ENCODE measurements at regions not wholly inside any gene's neighbourhood (a gene's known extent, or its start where the extent isn't known, plus 50 kb on each side); places are given as distances from the start of the nearest gene placed in this dataset.
A peak's percentile ranks its signal among the peaks of the same experiment; 100 is the strongest.

GRCh38 chr1:106960412-106960811 lies 96.1 kb upstream of the PRMT6 start:
- Histone ChIP-seq H3K27ac (ENCODE audit: low read length) (no peak overlapping the region), H2AFZ (ENCODE audit: low read length) (no peak overlapping the region), H3K9me3 (ENCODE audit: low read length) (no peaks in the 10 kb centered on the region), H3K4me2 (ENCODE audit: low read depth, low read length, poor library complexity, severe bottlenecking) (no peak overlapping the region), H3K9me2 (replicated peaks; ENCODE audit: insufficient read depth, low read length) (no peaks in the 10 kb centered on the region), H4K20me1 (ENCODE audit: insufficient read depth, low read depth, low read length) (no peaks in the 10 kb centered on the region), H3K4me1 (ENCODE audit: low read length) (no peaks in the 10 kb centered on the region), H3K36me3 (ENCODE audit: insufficient read depth, low read length) (no peaks in the 10 kb centered on the region), H3K79me2 (ENCODE audit: low read length) (no peaks in the 10 kb centered on the region), H3K9ac (ENCODE audit: low read length) (no peak overlapping the region), H3K27me3 (ENCODE audit: low read length) (no peaks in the 10 kb centered on the region), H3K4me3 (ENCODE audit: low read length) (no peak overlapping the region)
- DNase-seq = no peak

DNA sequence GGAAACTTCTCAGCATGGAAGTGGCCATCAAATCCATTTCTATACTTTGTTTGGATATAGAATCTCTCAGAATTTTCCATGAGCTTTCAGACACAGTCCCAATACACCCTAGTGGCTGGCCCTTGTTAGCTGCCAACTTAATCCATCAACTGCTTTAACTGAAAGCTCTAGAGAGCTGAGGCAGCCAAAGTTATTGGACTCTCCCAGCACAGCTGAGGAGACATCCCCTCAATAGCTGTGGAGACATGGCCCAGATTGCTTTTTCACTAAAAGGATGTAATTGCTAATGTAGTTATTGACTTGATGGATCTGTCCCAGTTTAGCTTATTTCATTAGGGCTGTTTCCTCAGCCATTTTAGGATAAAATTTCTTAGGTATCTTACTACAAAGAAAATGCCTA lies 94.8 kb upstream of the PRMT6 start:
- no peaks in the 10 kb centered on the region for H4K20me1 ChIP-seq (ENCODE audit: insufficient read depth, low read depth, low read length)
- H3K4me2 ChIP-seq (ENCODE audit: low read depth, low read length, poor library complexity, severe bottlenecking) = no peak overlapping the region
- H3K4me1 ChIP-seq (ENCODE audit: low read length) = no peaks in the 10 kb centered on the region
- no peak overlapping the region for H3K4me3 ChIP-seq (ENCODE audit: low read length)
- H3K27ac ChIP-seq (ENCODE audit: low read length) = no peak overlapping the region
- H3K9me2 ChIP-seq (replicated peaks; ENCODE audit: insufficient read depth, low read length) = no peaks in the 10 kb centered on the region
- H3K36me3 ChIP-seq (ENCODE audit: insufficient read depth, low read length) = no peaks in the 10 kb centered on the region
- DNase-seq = no peak
- no peaks in the 10 kb centered on the region for H3K27me3 ChIP-seq (ENCODE audit: low read length)
- H3K9me3 ChIP-seq (ENCODE audit: low read length) = no peaks in the 10 kb centered on the region
- H2AFZ ChIP-seq (ENCODE audit: low read length) = no peak overlapping the region
- no peaks in the 10 kb centered on the region for H3K79me2 ChIP-seq (ENCODE audit: low read length)
- no peak overlapping the region for H3K9ac ChIP-seq (ENCODE audit: low read length)

GRCh38 chr1:106962591-106962990 lies 93.9 kb upstream of the PRMT6 start:
- no peak overlapping the region for H3K4me2 ChIP-seq (ENCODE audit: low read depth, low read length, poor library complexity, severe bottlenecking)
- no peaks in the 10 kb centered on the region for H3K9me3 ChIP-seq (ENCODE audit: low read length)
- H3K4me1 ChIP-seq (ENCODE audit: low read length) = no peaks in the 10 kb centered on the region
- no peaks in the 10 kb centered on the region for H3K9me2 ChIP-seq (replicated peaks; ENCODE audit: insufficient read depth, low read length)
- no peak overlapping the region for H3K9ac ChIP-seq (ENCODE audit: low read length)
- no peaks in the 10 kb centered on the region for H3K27me3 ChIP-seq (ENCODE audit: low read length)
- H3K36me3 ChIP-seq (ENCODE audit: insufficient read depth, low read length) = no peaks in the 10 kb centered on the region
- no peak overlapping the region for H2AFZ ChIP-seq (ENCODE audit: low read length)
- no peak for DNase-seq
- H3K4me3 ChIP-seq (ENCODE audit: low read length) = no peak overlapping the region
- H3K79me2 ChIP-seq (ENCODE audit: low read length) = no peaks in the 10 kb centered on the region
- no peaks in the 10 kb centered on the region for H4K20me1 ChIP-seq (ENCODE audit: insufficient read depth, low read depth, low read length)
- H3K27ac ChIP-seq (ENCODE audit: low read length) = no peak overlapping the region

- no peak for DNase-seq
- Histone ChIP-seq H3K9me3 (ENCODE audit: low read length) (no peaks in the 10 kb centered on the region), H3K27ac (ENCODE audit: low read length) (no peak overlapping the region), H3K79me2 (ENCODE audit: low read length) (no peaks in the 10 kb centered on the region), H3K36me3 (ENCODE audit: insufficient read depth, low read length) (no peaks in the 10 kb centered on the region), H3K9me2 (replicated peaks; ENCODE audit: insufficient read depth, low read length) (no peaks in the 10 kb centered on the region), H3K4me1 (ENCODE audit: low read length) (no peaks in the 10 kb centered on the region), H3K4me3 (ENCODE audit: low read length) (no peak overlapping the region), H2AFZ (ENCODE audit: low read length) (no peak overlapping the region), H3K4me2 (ENCODE audit: low read depth, low read length, poor library complexity, severe bottlenecking) (no peak overlapping the region), H3K9ac (ENCODE audit: low read length) (no peak overlapping the region), H4K20me1 (ENCODE audit: insufficient read depth, low read depth, low read length) (no peaks in the 10 kb centered on the region), H3K27me3 (ENCODE audit: low read length) (0 out of 2 replicates have a peak, but pooled peaks cover 2% of the 10 kb centered on the region)
Observed at GRCh38 chr1:106964495-106964894, 92.0 kb upstream of the PRMT6 start.

GRCh38 chr1:106968644-106969043 lies 87.8 kb upstream of the PRMT6 start:
- Histone ChIP-seq H3K4me1 (ENCODE audit: low read length) (no peaks in the 10 kb centered on the region), H2AFZ (ENCODE audit: low read length) (no peak overlapping the region), H3K79me2 (ENCODE audit: low read length) (no peaks in the 10 kb centered on the region), H3K27me3 (ENCODE audit: low read length) (0 out of 2 replicates have a peak, but pooled peaks cover 2% of the 10 kb centered on the region), H3K9ac (ENCODE audit: low read length) (no peak overlapping the region), H3K36me3 (ENCODE audit: insufficient read depth, low read length) (no peaks in the 10 kb centered on the region), H3K4me3 (ENCODE audit: low read length) (no peak overlapping the region), H3K9me2 (replicated peaks; ENCODE audit: insufficient read depth, low read length) (no peaks in the 10 kb centered on the region), H3K27ac (ENCODE audit: low read length) (no peak overlapping the region), H3K4me2 (ENCODE audit: low read depth, low read length, poor library complexity, severe bottlenecking) (no peak overlapping the region), H4K20me1 (ENCODE audit: insufficient read depth, low read depth, low read length) (no peaks in the 10 kb centered on the region), H3K9me3 (ENCODE audit: low read length) (no peaks in the 10 kb centered on the region)
- no peak for DNase-seq

GRCh38 chr1:106969731-106970130 lies 86.7 kb upstream of the PRMT6 start:
- H3K27ac ChIP-seq (ENCODE audit: low read length) = no peak overlapping the region
- H3K27me3 ChIP-seq (ENCODE audit: low read length) = 0 out of 2 replicates have a peak, but pooled peaks cover 2% of the 10 kb centered on the region
- no peaks in the 10 kb centered on the region for H3K36me3 ChIP-seq (ENCODE audit: insufficient read depth, low read length)
- no peaks in the 10 kb centered on the region for H3K4me1 ChIP-seq (ENCODE audit: low read length)
- no peak overlapping the region for H3K4me3 ChIP-seq (ENCODE audit: low read length)
- H3K4me2 ChIP-seq (ENCODE audit: low read depth, low read length, poor library complexity, severe bottlenecking) = no peak overlapping the region
- no peak for DNase-seq
- no peak overlapping the region for H3K9ac ChIP-seq (ENCODE audit: low read length)
- no peaks in the 10 kb centered on the region for H4K20me1 ChIP-seq (ENCODE audit: insufficient read depth, low read depth, low read length)
- no peaks in the 10 kb centered on the region for H3K79me2 ChIP-seq (ENCODE audit: low read length)
- no peak overlapping the region for H2AFZ ChIP-seq (ENCODE audit: low read length)
- no peaks in the 10 kb centered on the region for H3K9me3 ChIP-seq (ENCODE audit: low read length)
- H3K9me2 ChIP-seq (replicated peaks; ENCODE audit: insufficient read depth, low read length) = no peaks in the 10 kb centered on the region

- H3K4me1 ChIP-seq (ENCODE audit: low read length) = no peaks in the 10 kb centered on the region
- no peak for DNase-seq
- no peak overlapping the region for H3K9ac ChIP-seq (ENCODE audit: low read length)
- no peak overlapping the region for H3K4me2 ChIP-seq (ENCODE audit: low read depth, low read length, poor library complexity, severe bottlenecking)
- H3K4me3 ChIP-seq (ENCODE audit: low read length) = no peak overlapping the region
- 0 out of 2 replicates have a peak, but pooled peaks cover 2% of the 10 kb centered on the region for H3K27me3 ChIP-seq (ENCODE audit: low read length)
- no peaks in the 10 kb centered on the region for H3K79me2 ChIP-seq (ENCODE audit: low read length)
- H3K27ac ChIP-seq (ENCODE audit: low read length) = no peak overlapping the region
- no peaks in the 10 kb centered on the region for H3K9me2 ChIP-seq (replicated peaks; ENCODE audit: insufficient read depth, low read length)
- no peaks in the 10 kb centered on the region for H3K36me3 ChIP-seq (ENCODE audit: insufficient read depth, low read length)
- H2AFZ ChIP-seq (ENCODE audit: low read length) = no peak overlapping the region
- H3K9me3 ChIP-seq (ENCODE audit: low read length) = no peaks in the 10 kb centered on the region
- no peaks in the 10 kb centered on the region for H4K20me1 ChIP-seq (ENCODE audit: insufficient read depth, low read depth, low read length)
Observed at GRCh38 chr1:106972074-106972473, 84.4 kb upstream of the PRMT6 start.

- peak; percentile 45 for DNase-seq
- no peaks in the 10 kb centered on the region for H4K20me1 ChIP-seq (ENCODE audit: insufficient read depth, low read depth, low read length)
- H3K4me3 ChIP-seq (ENCODE audit: low read length) = no peak overlapping the region
- no peaks in the 10 kb centered on the region for H3K79me2 ChIP-seq (ENCODE audit: low read length)
- H2AFZ ChIP-seq (ENCODE audit: low read length) = no peak overlapping the region
- no peaks in the 10 kb centered on the region for H3K36me3 ChIP-seq (ENCODE audit: insufficient read depth, low read length)
- no peaks in the 10 kb centered on the region for H3K27me3 ChIP-seq (ENCODE audit: low read length)
- no peak overlapping the region for H3K9ac ChIP-seq (ENCODE audit: low read length)
- no peak overlapping the region for H3K4me2 ChIP-seq (ENCODE audit: low read depth, low read length, poor library complexity, severe bottlenecking)
- no peak overlapping the region for H3K27ac ChIP-seq (ENCODE audit: low read length)
- H3K4me1 ChIP-seq (ENCODE audit: low read length) = no peaks in the 10 kb centered on the region
- H3K9me3 ChIP-seq (ENCODE audit: low read length) = no peaks in the 10 kb centered on the region
- H3K9me2 ChIP-seq (replicated peaks; ENCODE audit: insufficient read depth, low read length) = no peaks in the 10 kb centered on the region
Observed at GRCh38 chr1:106975944-106976343, 80.5 kb upstream of the PRMT6 start.

Data from Karpas-422 (cell line).